ENCODE measurements at regions not wholly inside any gene's neighbourhood (a gene's known extent, or its start where the extent isn't known, plus 50 kb on each side); places are given as distances from the start of the nearest gene placed in this dataset.

- TF ChIP-seq CTCF (IDR thresholded peaks at IDR 0.05; ENCODE audit: extremely low read depth, insufficient read depth, missing control alignments) = no peak
- no peak for DNase-seq (ENCODE audit: low spot score)
- in situ Hi-C loops (cut with MboI; ENCODE audit: low pct_unique_long_range_greater_than_20kb, low sequenced_read_pairs, unreplicated experiment) = no loop called here
Measured at GRCh38 chr9:121550041-121550440, 50.4 kb upstream of the GGTA1 start.

DNA sequence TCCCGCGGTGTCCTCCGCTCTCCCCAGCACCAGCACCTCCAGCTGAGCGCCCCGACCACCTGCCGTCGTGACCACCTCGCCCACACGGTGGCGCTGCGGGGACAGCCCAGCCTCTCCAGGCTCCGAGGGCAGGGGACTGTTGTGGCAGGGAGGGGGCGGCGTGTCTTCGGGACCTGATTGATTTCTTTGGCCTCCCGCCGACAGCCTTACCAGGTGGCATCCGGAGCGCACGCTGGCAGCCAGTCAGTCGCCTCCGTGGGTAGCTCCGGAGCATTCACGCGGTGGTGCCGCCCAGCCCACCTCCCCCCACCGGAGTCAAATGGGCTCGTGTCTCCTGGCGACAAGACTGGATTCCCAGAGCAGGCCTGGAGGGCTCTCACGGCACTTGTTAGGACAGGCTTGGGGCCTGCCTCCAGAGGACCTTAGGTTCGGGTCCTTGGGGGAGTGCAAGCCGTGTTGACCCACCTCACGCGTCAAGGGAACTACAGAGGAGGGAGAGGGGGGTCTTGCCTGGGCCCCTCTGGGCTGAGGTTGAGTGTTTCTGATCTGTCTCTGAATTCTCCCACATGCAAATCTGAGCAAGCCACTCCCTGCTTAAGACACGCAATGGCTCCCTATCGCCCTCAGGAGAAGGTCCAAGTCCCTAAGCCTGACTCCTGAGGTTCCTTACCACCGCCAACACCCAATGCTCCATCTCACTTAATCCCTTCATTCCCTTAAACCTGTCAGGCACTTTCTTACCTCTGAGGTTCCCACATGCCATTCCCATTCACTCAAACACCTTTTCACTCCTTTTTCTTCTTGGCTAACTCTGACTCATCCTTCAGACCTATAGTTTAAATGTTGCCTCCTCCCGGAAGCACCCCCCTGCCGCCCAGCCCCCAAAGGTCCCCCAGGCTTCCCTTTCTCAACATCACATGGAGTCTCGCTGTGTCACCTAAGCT, 51.2 kb upstream of the GGTA1 start:
- DNase-seq (ENCODE audit: low spot score) = peak; percentile 82
- peak; percentile 95 for TF ChIP-seq CTCF (IDR thresholded peaks at IDR 0.05; ENCODE audit: extremely low read depth, insufficient read depth, missing control alignments)
- in situ Hi-C loops (cut with MboI; ENCODE audit: low pct_unique_long_range_greater_than_20kb, low sequenced_read_pairs, unreplicated experiment) = no loop called here

GRCh38 chr9:121551985-121552753, 52.5 kb upstream of the GGTA1 start:
- DNase-seq (ENCODE audit: low spot score) = no peak
- in situ Hi-C loops (cut with MboI; ENCODE audit: low pct_unique_long_range_greater_than_20kb, low sequenced_read_pairs, unreplicated experiment) = no loop called here
- no peak for TF ChIP-seq CTCF (IDR thresholded peaks at IDR 0.05; ENCODE audit: extremely low read depth, insufficient read depth, missing control alignments)

DNA sequence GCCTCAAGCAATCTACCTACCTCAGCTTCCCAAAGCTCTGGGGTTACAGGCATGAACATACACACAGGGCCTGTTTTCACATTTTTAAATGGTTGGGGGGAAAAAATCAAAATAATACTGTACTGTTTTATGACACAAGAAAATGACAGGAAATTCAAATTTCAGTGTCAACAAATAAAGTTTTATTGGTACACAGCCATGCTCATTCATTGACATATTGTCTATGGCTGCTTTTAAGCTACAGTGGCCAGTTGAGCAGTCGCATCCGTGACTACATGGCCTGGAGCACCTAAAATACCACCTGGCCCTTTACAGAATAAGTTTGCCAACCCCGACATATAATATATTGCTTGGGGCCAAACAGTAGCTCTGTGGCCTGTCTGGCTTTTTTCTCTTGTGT, 56.4 kb upstream of the GGTA1 start:
- no peak for TF ChIP-seq CTCF (IDR thresholded peaks at IDR 0.05; ENCODE audit: extremely low read depth, insufficient read depth, missing control alignments)
- DNase-seq (ENCODE audit: low spot score) = no peak
- in situ Hi-C loops (cut with MboI; ENCODE audit: low pct_unique_long_range_greater_than_20kb, low sequenced_read_pairs, unreplicated experiment) = no loop called here

DNA sequence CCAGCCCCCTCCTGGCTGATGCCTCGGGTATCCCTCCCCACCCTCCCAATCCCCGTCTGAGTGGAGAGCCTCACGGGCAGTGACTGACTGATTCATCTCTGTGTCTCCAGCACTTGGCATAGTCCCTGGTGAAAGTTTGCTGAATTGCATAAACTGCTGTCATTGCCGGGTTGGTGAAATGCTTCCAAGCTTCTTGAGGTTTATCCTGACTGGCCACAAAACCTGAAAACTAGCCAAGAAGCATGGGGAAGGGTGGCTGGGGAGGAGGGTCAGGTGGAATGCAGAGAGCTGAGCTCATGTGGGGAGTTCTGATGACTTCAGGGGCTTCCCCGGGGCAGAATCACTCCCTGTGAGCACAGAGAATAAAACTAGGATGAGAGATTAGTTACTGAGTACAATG, 56.9 kb upstream of the GGTA1 start:
- TF ChIP-seq CTCF (IDR thresholded peaks at IDR 0.05; ENCODE audit: extremely low read depth, insufficient read depth, missing control alignments) = no peak
- in situ Hi-C loops (cut with MboI; ENCODE audit: low pct_unique_long_range_greater_than_20kb, low sequenced_read_pairs, unreplicated experiment) = no loop called here
- no peak for DNase-seq (ENCODE audit: low spot score)

- in situ Hi-C loops (cut with MboI; ENCODE audit: low pct_unique_long_range_greater_than_20kb, low sequenced_read_pairs, unreplicated experiment) = no loop called here
- DNase-seq (ENCODE audit: low spot score) = peak; percentile 41
- TF ChIP-seq CTCF (IDR thresholded peaks at IDR 0.05; ENCODE audit: extremely low read depth, insufficient read depth, missing control alignments) = no peak
Measured at GRCh38 chr9:121557581-121558447, 58.2 kb upstream of the GGTA1 start.

Measured in GM13977 (cell line).